PC-3 (cell line): ENCODE measurements at regions not wholly inside any gene's neighbourhood (a gene's known extent, or its start where the extent isn't known, plus 50 kb on each side); places are given as distances from the start of the nearest gene placed in this dataset.

Source experiments
- ATAC-seq: fragments of 200-7000 bp; cut with Tn5 transposase; 2 replicates; pipeline ENCODE4 v1.9.1; 2020; ENCODE audit warnings: mild to moderate bottlenecking, moderate library complexity
- BruUV-seq: library from RNA; stranded (reverse); fragments of 400-500 nt; replicated peaks from 2 replicates; lab custom pipeline; 2021; lab: Mats Ljungman, UMichigan
- CTCF ChIA-PET: fragments of 300-600 bp; sonication (Branson Sonifier 250); formaldehyde crosslinking; loops from one replicate; lab custom pipeline; 2022; ENCODE audit warnings: antibody characterized with exemption; lab: Charles Lee
- POLR2A ChIA-PET: fragments of 300-600 bp; sonication (Branson Sonifier 250); formaldehyde crosslinking; loops from one replicate; lab custom pipeline; 2022; ENCODE audit warnings: antibody characterized with exemption; ENCODE audit not compliant: unreplicated experiment; lab: Charles Lee
- DNase-seq: peaks from one replicate; pipeline ENCODE4 v3.0.0-alpha.2; 2015
- H2AFZ ChIP-seq: fragments of 300-600 bp; sonication (generic); 2 replicates; pipeline ENCODE4 v1.6.0; 2016; ENCODE audit warnings: antibody characterized with exemption, low read length
- H3F3A ChIP-seq: fragments of 300-600 bp; sonication (generic); one replicate; pipeline ENCODE4 v1.6.0; 2017; ENCODE audit warnings: antibody characterized with exemption, low read length, control low read depth, mild to moderate bottlenecking; ENCODE audit not compliant: unreplicated experiment
- H3K27ac ChIP-seq: fragments of 300-600 bp; sonication (generic); 2 replicates; pipeline ENCODE4 v1.5.1; 2016; ENCODE audit warnings: mild to moderate bottlenecking, low read length
- H3K27me3 ChIP-seq: fragments of 300-600 bp; sonication (generic); 2 replicates; pipeline ENCODE4 v1.6.1; 2016; ENCODE audit warnings: low read length, mixed read lengths
- H3K36me3 ChIP-seq: fragments of 300-600 bp; sonication (generic); 2 replicates; pipeline ENCODE4 v1.6.1; 2016; ENCODE audit warnings: low read depth, mixed run types, low read length, mixed read lengths
- H3K4me1 ChIP-seq: fragments of 300-600 bp; sonication (generic); 2 replicates; pipeline ENCODE4 v1.5.1; 2016; ENCODE audit warnings: low read length; ENCODE audit not compliant: insufficient read depth
- H3K4me2 ChIP-seq: fragments of 300-600 bp; sonication (generic); 2 replicates; pipeline ENCODE4 v1.6.0; 2016; ENCODE audit warnings: low read length
- H3K4me3 ChIP-seq: fragments of 300-600 bp; sonication (generic); 2 replicates; pipeline ENCODE4 v1.5.1; 2016; ENCODE audit warnings: mild to moderate bottlenecking, low read length, mixed read lengths
- H3K79me2 ChIP-seq: fragments of 300-600 bp; sonication (generic); 2 replicates; pipeline ENCODE4 v1.6.1; 2017; ENCODE audit warnings: low read length, mixed read lengths
- H3K9ac ChIP-seq: fragments of 300-600 bp; sonication (generic); 2 replicates; pipeline ENCODE4 v1.6.0; 2016; ENCODE audit warnings: mild to moderate bottlenecking, low read length
- H3K9me2 ChIP-seq: fragments of 300-600 bp; sonication (generic); replicated peaks from 2 replicates; pipeline ENCODE4 v1.6.1; 2016; ENCODE audit warnings: mixed run types, low read length, mixed read lengths
- H3K9me3 ChIP-seq: fragments of 300-600 bp; sonication (generic); 2 replicates; pipeline ENCODE4 v1.6.1; 2016; ENCODE audit warnings: low read length, mixed read lengths
- H4K20me1 ChIP-seq: fragments of 300-600 bp; sonication (generic); 2 replicates; pipeline ENCODE4 v1.6.1; 2016; ENCODE audit warnings: low read length, mixed read lengths
- EZH2 ChIP-seq: fragments of 300-600 bp; sonication (generic); IDR thresholded peaks from one replicate; pipeline ENCODE4 v1.6.1; 2017; ENCODE audit warnings: antibody characterized with exemption, mild to moderate bottlenecking, low read length; ENCODE audit not compliant: unreplicated experiment
- EZH2phosphoT487 ChIP-seq: fragments of 300-600 bp; sonication (generic); IDR thresholded peaks from 2 replicates; pipeline ENCODE4 v1.6.1; 2018; ENCODE audit warnings: mild to moderate bottlenecking, antibody characterized with exemption, low read length, borderline replicate concordance
- intact Hi-C: fragments of 100-400 bp; cut with micrococcal nuclease; formaldehyde crosslinking; loops from 2 replicates; pipeline ENCODE4 v1.9.0; 2023
- TF ChIP-seq, protein P1 (sequence below): fragments of 300-600 bp; sonication (generic); conservative IDR thresholded peaks from 2 replicates; pipeline ENCODE4 v1.5.1; 2017; ENCODE audit warnings: antibody characterized with exemption, low read depth, mild to moderate bottlenecking, low read length

DNA sequence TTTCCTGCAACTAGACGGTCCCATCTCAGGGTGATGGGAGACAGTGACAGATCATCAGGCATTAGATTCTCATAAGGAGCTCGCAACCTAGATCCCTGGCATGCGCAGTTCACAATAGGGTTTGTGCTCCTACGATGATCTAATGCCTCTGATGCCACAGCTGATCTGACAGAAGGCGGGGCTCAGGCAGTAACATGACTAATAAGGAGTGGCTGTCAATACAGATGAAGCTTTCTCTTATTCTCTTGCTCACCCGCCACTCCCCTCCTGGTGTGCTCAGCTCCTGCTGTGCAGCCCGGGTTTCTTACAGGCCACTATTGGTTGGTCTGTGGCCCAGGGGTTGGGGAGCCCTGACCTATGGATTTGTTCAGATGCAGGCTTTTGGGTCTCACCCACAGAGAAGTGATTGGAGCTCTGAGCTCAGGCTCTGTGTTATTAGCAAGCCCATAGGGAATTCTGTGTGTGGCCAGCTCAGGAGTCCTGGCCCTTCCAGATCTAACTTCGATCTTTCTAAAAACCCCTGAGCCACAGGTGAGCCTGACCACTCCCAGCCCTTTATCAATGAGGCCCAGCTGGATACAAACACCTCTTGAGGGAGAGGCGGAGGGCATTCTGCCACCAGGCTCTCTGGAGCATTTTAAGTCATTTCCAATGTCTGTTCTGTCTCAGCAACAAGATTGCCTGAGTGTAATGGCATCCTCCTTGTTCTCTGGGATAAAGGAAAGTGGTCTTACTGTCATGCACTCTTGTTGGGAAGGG lies 351.8 kb downstream of the BUD13 start:
- H3K9me3 ChIP-seq = no peaks in the 10 kb centered on the region
- H3K9ac ChIP-seq = no peak overlapping the region
- intact Hi-C loops = no loop called here
- no peak overlapping the region for H3K4me3 ChIP-seq
- no TSS peak for BruUV-seq
- peaks cover 12% of the 10 kb centered on the region for H3K27me3 ChIP-seq
- no peaks in the 10 kb centered on the region for H3K36me3 ChIP-seq
- POLR2A ChIA-PET = no interaction called here
- TF ChIP-seq EZH2phosphoT487 = no peak
- no peak for TF ChIP-seq EZH2
- TF ChIP-seq, protein P1, sequence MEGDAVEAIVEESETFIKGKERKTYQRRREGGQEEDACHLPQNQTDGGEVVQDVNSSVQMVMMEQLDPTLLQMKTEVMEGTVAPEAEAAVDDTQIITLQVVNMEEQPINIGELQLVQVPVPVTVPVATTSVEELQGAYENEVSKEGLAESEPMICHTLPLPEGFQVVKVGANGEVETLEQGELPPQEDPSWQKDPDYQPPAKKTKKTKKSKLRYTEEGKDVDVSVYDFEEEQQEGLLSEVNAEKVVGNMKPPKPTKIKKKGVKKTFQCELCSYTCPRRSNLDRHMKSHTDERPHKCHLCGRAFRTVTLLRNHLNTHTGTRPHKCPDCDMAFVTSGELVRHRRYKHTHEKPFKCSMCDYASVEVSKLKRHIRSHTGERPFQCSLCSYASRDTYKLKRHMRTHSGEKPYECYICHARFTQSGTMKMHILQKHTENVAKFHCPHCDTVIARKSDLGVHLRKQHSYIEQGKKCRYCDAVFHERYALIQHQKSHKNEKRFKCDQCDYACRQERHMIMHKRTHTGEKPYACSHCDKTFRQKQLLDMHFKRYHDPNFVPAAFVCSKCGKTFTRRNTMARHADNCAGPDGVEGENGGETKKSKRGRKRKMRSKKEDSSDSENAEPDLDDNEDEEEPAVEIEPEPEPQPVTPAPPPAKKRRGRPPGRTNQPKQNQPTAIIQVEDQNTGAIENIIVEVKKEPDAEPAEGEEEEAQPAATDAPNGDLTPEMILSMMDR = no peak
- H2AFZ ChIP-seq = no peak overlapping the region
- DNase-seq (peak; percentile 41), ATAC-seq (peak; percentile 56)
- no peaks in the 10 kb centered on the region for H3F3A ChIP-seq
- CTCF ChIA-PET = no interaction called here
- H4K20me1 ChIP-seq = no peaks in the 10 kb centered on the region
- no peak overlapping the region for H3K4me2 ChIP-seq
- no peaks in the 10 kb centered on the region for H3K9me2 ChIP-seq
- 0 out of 2 replicates have a peak, but pooled peaks cover 2% of the 10 kb centered on the region for H3K4me1 ChIP-seq
- no peaks in the 10 kb centered on the region for H3K79me2 ChIP-seq
- no peak overlapping the region for H3K27ac ChIP-seq

DNA sequence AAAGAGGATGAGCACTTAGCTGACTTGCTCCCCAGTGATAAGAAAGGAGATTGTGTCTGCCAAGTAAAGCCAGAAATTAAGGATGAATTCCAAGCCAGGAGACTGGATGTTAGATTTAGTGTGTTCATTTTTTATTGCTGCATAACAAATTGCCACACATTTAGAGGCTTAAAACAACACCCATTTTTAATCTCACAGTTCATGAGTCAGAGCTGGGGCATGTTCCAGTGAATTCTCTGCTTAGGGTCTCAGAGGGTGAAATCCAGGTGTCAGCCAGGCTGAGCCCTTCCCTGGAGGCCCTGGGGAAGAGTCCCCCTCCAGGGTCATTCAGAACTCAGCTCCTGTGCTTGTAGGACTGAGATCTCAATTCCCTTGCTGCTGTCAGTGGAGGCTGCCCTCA lies 352.8 kb downstream of the BUD13 start:
- H3K9me2 ChIP-seq = no peaks in the 10 kb centered on the region
- H2AFZ ChIP-seq = no peak overlapping the region
- CTCF ChIA-PET = no interaction called here
- H3K4me3 ChIP-seq = no peak overlapping the region
- peaks cover 11% of the 10 kb centered on the region; the same call in 1 of the 2 replicates for H3K27me3 ChIP-seq
- H3F3A ChIP-seq = no peaks in the 10 kb centered on the region
- H3K27ac ChIP-seq = no peak overlapping the region
- H3K36me3 ChIP-seq = no peaks in the 10 kb centered on the region
- H4K20me1 ChIP-seq = no peaks in the 10 kb centered on the region
- TF ChIP-seq EZH2phosphoT487 (no peak), EZH2 (no peak)
- TF ChIP-seq, protein P1 = no peak
- H3K9ac ChIP-seq = no peak overlapping the region
- ATAC-seq = no peak
- 0 out of 2 replicates have a peak, but pooled peaks cover 2% of the 10 kb centered on the region for H3K4me1 ChIP-seq
- POLR2A ChIA-PET = no interaction called here
- no peak for DNase-seq
- no TSS peak for BruUV-seq
- no peaks in the 10 kb centered on the region for H3K9me3 ChIP-seq
- H3K79me2 ChIP-seq = no peaks in the 10 kb centered on the region
- no peak overlapping the region for H3K4me2 ChIP-seq
- intact Hi-C loops = no loop called here

GRCh38 chr11:116418388-116419041 lies 354.3 kb downstream of the BUD13 start:
- no peak overlapping the region for H3K9ac ChIP-seq
- H3K4me1 ChIP-seq = 0 out of 2 replicates have a peak, but pooled peaks cover 2% of the 10 kb centered on the region
- H4K20me1 ChIP-seq = no peaks in the 10 kb centered on the region
- H3K4me3 ChIP-seq = no peak overlapping the region
- no peaks in the 10 kb centered on the region for H3K36me3 ChIP-seq
- TF ChIP-seq EZH2phosphoT487 = no peak
- no peak for TF ChIP-seq EZH2
- TF ChIP-seq, protein P1 = no peak
- ATAC-seq (no peak), DNase-seq (no peak)
- CTCF ChIA-PET = no interaction called here
- no peak overlapping the region for H3K4me2 ChIP-seq
- no peak overlapping the region for H2AFZ ChIP-seq
- no peak overlapping the region for H3K27ac ChIP-seq
- POLR2A ChIA-PET = no interaction called here
- H3K79me2 ChIP-seq = no peaks in the 10 kb centered on the region
- intact Hi-C loops = no loop called here
- peaks cover 16% of the 10 kb centered on the region; the same call in 1 of the 2 replicates for H3K27me3 ChIP-seq
- no peaks in the 10 kb centered on the region for H3F3A ChIP-seq
- BruUV-seq = no TSS peak
- H3K9me2 ChIP-seq = no peaks in the 10 kb centered on the region
- no peaks in the 10 kb centered on the region for H3K9me3 ChIP-seq
